Tibial nerve (tissue), 4 donors: ENCODE measurements at regions not wholly inside any gene's neighbourhood (a gene's known extent, or its start where the extent isn't known, plus 50 kb on each side); places are given as distances from the start of the nearest gene placed in this dataset.

Experiments used
- DNase-seq, 2 donors: peaks; one replicate each; pipeline ENCODE4 v3.0.0-alpha.2; 2019; ENCODE audit warnings: low spot score in 2 of 2
- H3K27ac ChIP-seq, 4 donors: fragments of 200-600 bp; sonication (generic) in 3 of 4; one replicate each; pipeline ENCODE4 v1.5.1; 2017 to 2019; ENCODE audit warnings: mild to moderate bottlenecking in 1 of 4
- H3K27me3 ChIP-seq, 2 donors: fragments of 200-600 bp; sonication (generic) in 1 of 2; one replicate each; pipeline versions ENCODE4 v1.5.1 to v1.6.0; 2017 to 2019
- H3K36me3 ChIP-seq, 3 donors: fragments of 200-600 bp; sonication (generic); one replicate each; pipeline ENCODE4 v1.5.1; 2018 to 2019
- H3K4me1 ChIP-seq, 4 donors: fragments of 200-600 bp; sonication (generic) in 3 of 4; one replicate each; pipeline ENCODE4 v1.5.1; 2017 to 2019
- H3K4me3 ChIP-seq, 4 donors: fragments of 200-600 bp; sonication (generic) in 3 of 4; one replicate each; pipeline ENCODE4 v1.5.1; 2017 to 2019; ENCODE audit warnings: mild to moderate bottlenecking in 1 of 4, moderate library complexity in 1 of 4
- H3K9me3 ChIP-seq, 4 donors: fragments of 200-600 bp; sonication (generic) in 3 of 4; one replicate each; pipeline ENCODE4 v1.5.1; 2017 to 2019
- CTCF ChIP-seq, 5 experiments: fragments of 200-600 bp in 3 of 5; fragments of 450-650 bp in 2 of 5; sonication (generic) in 3 of 5; IDR thresholded peaks; one replicate each; pipeline ENCODE4 v1.5.1; 2016 to 2019; ENCODE audit warnings: antibody characterized with exemption in 5 of 5, mild to moderate bottlenecking in 3 of 5, moderate library complexity in 2 of 5
- EP300 ChIP-seq, 2 donors: sonication (generic); formaldehyde crosslinking; IDR thresholded peaks; one replicate each; pipeline ENCODE4 v1.6.1; 2017; ENCODE audit warnings: antibody characterized with exemption in 2 of 2, mild to moderate bottlenecking in 1 of 2
- POLR2A ChIP-seq, 2 donors: fragments of 450-650 bp; IDR thresholded peaks; one replicate each; pipeline ENCODE4 v1.6.1; 2017; ENCODE audit warnings: antibody characterized with exemption in 2 of 2, mild to moderate bottlenecking in 2 of 2, moderate library complexity in 2 of 2
- WGBS, 2 donors: methylation state at CpG; one replicate each; pipeline ENCODE4 v1.1.5; 2018; 5-methylcytosine and 5-hydroxymethylcytosine counted together

- TF ChIP-seq POLR2A (IDR thresholded peaks at IDR 0.05): no peak
- TF ChIP-seq EP300 (IDR thresholded peaks at IDR 0.05): no peak
- no peak for TF ChIP-seq CTCF (IDR thresholded peaks at IDR 0.05)
- no peak overlapping the region for H3K4me3 ChIP-seq
- H3K27ac ChIP-seq: no peak overlapping the region
- H3K27me3 ChIP-seq: no peaks in the 10 kb centered on the region
- WGBS, 2 donors: 69 to 89% methylated on average over 8 of the region's 8 CpGs
- H3K36me3 ChIP-seq: no peaks in the 10 kb centered on the region
- H3K4me1 ChIP-seq: peaks cover 0 to 27% (median 16%) of the 10 kb centered on the region in 4 donors
- DNase-seq: no peak
- H3K9me3 ChIP-seq: no peaks in the 10 kb centered on the region
Measured at GRCh38 chr6:14642136-14642505, 524.5 kb downstream of the CD83 start.

GRCh38 chr6:14642842-14643241, 525.3 kb downstream of the CD83 start:
- TF ChIP-seq EP300 (IDR thresholded peaks at IDR 0.05) (no peak), POLR2A (IDR thresholded peaks at IDR 0.05) (no peak), CTCF (IDR thresholded peaks at IDR 0.05) (no peak)
- peaks cover 0 to 27% (median 16%) of the 10 kb centered on the region in 4 donors for H3K4me1 ChIP-seq
- WGBS, 2 donors: 92 to 94% methylated on average over 2 of the region's 2 CpGs
- H3K27ac ChIP-seq: no peak overlapping the region
- no peaks in the 10 kb centered on the region for H3K36me3 ChIP-seq
- no peaks in the 10 kb centered on the region for H3K9me3 ChIP-seq
- DNase-seq: no peak
- no peaks in the 10 kb centered on the region for H3K27me3 ChIP-seq
- no peak overlapping the region for H3K4me3 ChIP-seq

GRCh38 chr6:14644381-14644780, 526.8 kb downstream of the CD83 start:
- H3K27ac ChIP-seq: no peak overlapping the region
- H3K4me1 ChIP-seq: peaks cover 0 to 17% (median 8%) of the 10 kb centered on the region in 4 donors
- H3K27me3 ChIP-seq: no peaks in the 10 kb centered on the region
- H3K36me3 ChIP-seq: no peaks in the 10 kb centered on the region
- no peaks in the 10 kb centered on the region for H3K9me3 ChIP-seq
- no peak for DNase-seq
- no peak overlapping the region for H3K4me3 ChIP-seq
- TF ChIP-seq EP300 (IDR thresholded peaks at IDR 0.05) (no peak), CTCF (IDR thresholded peaks at IDR 0.05) (no peak), POLR2A (IDR thresholded peaks at IDR 0.05) (no peak)

GRCh38 chr6:14645221-14645620, 527.6 kb downstream of the CD83 start:
- Histone ChIP-seq H3K36me3 (no peaks in the 10 kb centered on the region), H3K27me3 (no peaks in the 10 kb centered on the region), H3K4me3 (no peak overlapping the region), H3K27ac (no peak overlapping the region), H3K9me3 (no peaks in the 10 kb centered on the region), H3K4me1 (peaks cover 0 to 8% (median 3%) of the 10 kb centered on the region in 4 donors)
- DNase-seq: no peak
- WGBS, 2 donors: 62 to 79% methylated on average over 5 of the region's 5 CpGs
- TF ChIP-seq POLR2A (IDR thresholded peaks at IDR 0.05): no peak
- TF ChIP-seq EP300 (IDR thresholded peaks at IDR 0.05): no peak
- no peak for TF ChIP-seq CTCF (IDR thresholded peaks at IDR 0.05)

GRCh38 chr6:14645841-14646240, 528.3 kb downstream of the CD83 start:
- TF ChIP-seq EP300 (IDR thresholded peaks at IDR 0.05) (no peak), CTCF (IDR thresholded peaks at IDR 0.05) (no peak), POLR2A (IDR thresholded peaks at IDR 0.05) (no peak)
- 91 to 98% methylated on average over 3 of the region's 3 CpGs for WGBS, 2 donors

More at GRCh38 chr6:14645841-14646240, 528.3 kb downstream of the CD83 start:
- no peak for DNase-seq
- Histone ChIP-seq H3K27me3 (no peaks in the 10 kb centered on the region), H3K9me3 (no peaks in the 10 kb centered on the region), H3K4me1 (peaks cover 0 to 8% (median 3%) of the 10 kb centered on the region in 4 donors), H3K27ac (no peak overlapping the region), H3K36me3 (no peaks in the 10 kb centered on the region), H3K4me3 (no peak overlapping the region)
